ENCODE measurements at regions not wholly inside any gene's neighbourhood (a gene's known extent, or its start where the extent isn't known, plus 50 kb on each side); places are given as distances from the start of the nearest gene placed in this dataset.
"Not testable (repeated sequence)": the region's sequence is repeated elsewhere in the genome, so short reads cannot be mapped to it uniquely, and the experiment has no call there.

DNA sequence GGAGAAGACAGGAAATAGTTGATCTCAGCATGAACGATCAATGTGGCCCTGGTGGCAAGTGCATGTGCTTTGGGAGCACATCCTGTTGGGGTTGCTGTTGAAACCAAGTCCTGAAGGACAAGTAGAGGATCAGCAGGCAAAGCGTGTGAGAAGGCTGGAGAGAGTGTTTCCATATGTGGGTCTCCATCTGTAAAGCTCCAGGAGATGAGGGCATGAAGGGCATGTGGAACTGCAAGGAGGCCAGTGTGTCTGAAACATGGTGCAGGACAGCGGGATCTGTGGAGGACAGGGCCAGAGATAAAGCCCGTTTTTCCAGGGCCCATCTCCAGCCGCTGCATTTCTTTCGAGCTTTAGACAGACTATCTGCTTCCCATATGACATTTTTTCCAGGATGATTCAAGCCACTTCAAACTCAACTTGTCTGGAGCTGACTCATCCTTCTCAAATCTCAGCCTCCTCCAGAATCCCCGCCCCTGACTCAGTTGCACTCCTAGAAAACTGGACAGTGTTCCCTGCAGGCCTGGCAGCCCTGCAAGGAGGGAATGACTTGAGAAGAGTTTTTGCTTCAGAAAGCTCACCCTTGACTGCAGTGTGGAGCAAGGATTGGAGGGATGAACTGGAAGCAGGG lies 226.1 kb downstream of the VAPA start:
- Mint-ChIP-seq H3K36me3 (ENCODE audit: insufficient read depth) (no peaks in the 10 kb centered on the region), H3K4me3 (no peak overlapping the region), H3K4me1 (no peaks in the 10 kb centered on the region), H3K9me3 (peaks cover 5% of the 10 kb centered on the region), H3K27me3 (peaks cover 33% of the 10 kb centered on the region), H3K27ac (ENCODE audit: low read depth) (no peak overlapping the region)
- ATAC-seq (replicated peaks; ENCODE audit: extremely low read depth, poor library complexity, severe bottlenecking) (no peak), DNase-seq (ENCODE audit: low spot score in 2 of 2) (no peak)

- Mint-ChIP-seq H3K36me3 (ENCODE audit: insufficient read depth) (no peaks in the 10 kb centered on the region), H3K4me3 (no peak overlapping the region), H3K4me1 (no peaks in the 10 kb centered on the region), H3K27ac (ENCODE audit: low read depth) (no peak overlapping the region), H3K9me3 (peaks cover 5% of the 10 kb centered on the region), H3K27me3 (peaks cover 33% of the 10 kb centered on the region)
- no peak for DNase-seq (ENCODE audit: low spot score in 2 of 2)
- ATAC-seq (replicated peaks; ENCODE audit: extremely low read depth, poor library complexity, severe bottlenecking), result no peak
These were observed 226.9 kb downstream of the VAPA start for GRCh38 chr18:10140461-10141282.

DNA sequence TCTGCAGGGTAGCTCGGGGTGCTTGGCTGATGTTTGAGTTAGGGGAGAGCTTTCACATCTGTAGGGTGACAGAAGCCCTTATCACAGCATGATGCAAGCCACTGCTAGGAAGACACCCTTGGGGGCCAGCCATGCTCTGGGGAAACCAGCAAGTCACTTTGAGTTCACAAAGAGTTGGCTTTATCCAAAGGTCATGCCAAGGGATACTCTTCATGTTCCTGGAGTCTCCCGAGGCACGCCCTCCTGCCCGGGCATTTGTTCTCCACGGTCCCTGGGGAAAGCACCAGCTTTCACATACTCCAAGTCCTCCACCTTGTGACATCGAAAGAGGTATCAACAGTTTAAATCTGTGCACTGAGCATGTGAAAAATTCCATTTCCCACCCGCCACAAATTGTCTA lies 227.7 kb downstream of the VAPA start:
- Mint-ChIP-seq H3K4me1 (no peaks in the 10 kb centered on the region), H3K27me3 (peaks cover 33% of the 10 kb centered on the region), H3K36me3 (ENCODE audit: insufficient read depth) (no peaks in the 10 kb centered on the region), H3K27ac (ENCODE audit: low read depth) (no peak overlapping the region), H3K4me3 (no peak overlapping the region), H3K9me3 (peaks cover 5% of the 10 kb centered on the region)
- no peak for DNase-seq (ENCODE audit: low spot score in 2 of 2)
- no peak for ATAC-seq (replicated peaks; ENCODE audit: extremely low read depth, poor library complexity, severe bottlenecking)

DNA sequence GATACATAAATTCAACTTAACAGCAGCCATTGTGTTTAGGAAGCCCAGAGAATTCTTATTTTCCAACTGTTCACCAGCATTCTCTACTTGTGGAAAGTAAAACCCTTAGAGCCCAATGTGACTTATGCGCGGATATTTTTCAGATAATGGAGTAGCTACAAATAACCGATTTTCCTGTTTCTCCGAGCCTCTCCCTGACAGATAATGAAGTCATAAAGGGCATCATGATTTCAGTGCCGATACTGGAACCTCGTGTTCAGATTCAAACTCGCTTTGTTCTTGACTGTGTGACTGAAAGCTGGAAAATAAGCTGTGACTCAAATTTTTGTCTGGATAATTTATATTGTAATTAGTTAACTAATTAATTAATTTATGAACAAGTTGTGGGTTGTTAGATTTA lies 228.2 kb downstream of the VAPA start:
- H3K36me3 Mint-ChIP-seq (ENCODE audit: insufficient read depth), result no peaks in the 10 kb centered on the region
- no peak overlapping the region for H3K4me3 Mint-ChIP-seq
- H3K9me3 Mint-ChIP-seq, result peaks cover 5% of the 10 kb centered on the region

DNA sequence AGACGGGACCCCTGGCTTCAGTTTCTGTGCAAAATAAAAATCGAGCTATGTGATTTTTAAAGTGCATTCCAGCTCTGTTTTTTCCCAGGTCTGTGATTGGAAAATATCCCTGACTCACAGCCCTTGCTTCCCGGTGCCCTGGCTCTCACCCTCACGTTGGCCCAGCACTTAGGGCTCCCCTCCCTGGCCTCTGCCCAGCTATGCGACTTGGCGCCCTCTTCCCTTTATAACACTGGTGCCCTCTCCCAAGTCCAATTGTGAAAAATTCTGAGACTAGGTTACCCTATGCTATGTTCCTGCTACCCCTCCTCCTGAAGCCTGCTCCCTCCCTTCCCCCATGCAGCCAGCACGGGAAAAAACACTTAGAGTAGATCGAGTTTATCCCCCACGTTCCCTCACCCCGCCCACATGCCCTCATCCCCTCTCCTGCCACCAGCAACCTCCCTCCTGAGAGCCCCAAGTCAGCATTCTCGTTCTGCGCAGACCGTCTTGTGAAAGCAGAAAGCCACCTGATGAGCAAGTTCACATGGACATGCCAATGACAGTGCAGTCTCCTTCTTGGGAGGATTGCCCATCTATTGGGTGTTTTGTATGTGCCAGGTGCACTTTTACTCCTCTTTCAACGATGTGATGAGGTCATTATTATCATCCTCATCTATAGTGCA lies 228.8 kb downstream of the VAPA start:
- Mint-ChIP-seq H3K4me3 (no peak overlapping the region), H3K9me3 (no peaks in the 10 kb centered on the region), H3K36me3 (ENCODE audit: insufficient read depth) (no peaks in the 10 kb centered on the region), H3K27me3 (peaks cover 33% of the 10 kb centered on the region), H3K4me1 (no peaks in the 10 kb centered on the region), H3K27ac (ENCODE audit: low read depth) (no peak overlapping the region)
- ATAC-seq (replicated peaks; ENCODE audit: extremely low read depth, poor library complexity, severe bottlenecking) (no peak), DNase-seq (ENCODE audit: low spot score in 2 of 2) (no peak)

More for the DNA sequence above, 228.2 kb downstream of the VAPA start:
- H3K4me1 Mint-ChIP-seq, result no peaks in the 10 kb centered on the region
- H3K27me3 Mint-ChIP-seq, result peaks cover 33% of the 10 kb centered on the region
- no peak for ATAC-seq (replicated peaks; ENCODE audit: extremely low read depth, poor library complexity, severe bottlenecking)
- no peak overlapping the region for H3K27ac Mint-ChIP-seq (ENCODE audit: low read depth)
- no peak for DNase-seq (ENCODE audit: low spot score in 2 of 2)

DNA sequence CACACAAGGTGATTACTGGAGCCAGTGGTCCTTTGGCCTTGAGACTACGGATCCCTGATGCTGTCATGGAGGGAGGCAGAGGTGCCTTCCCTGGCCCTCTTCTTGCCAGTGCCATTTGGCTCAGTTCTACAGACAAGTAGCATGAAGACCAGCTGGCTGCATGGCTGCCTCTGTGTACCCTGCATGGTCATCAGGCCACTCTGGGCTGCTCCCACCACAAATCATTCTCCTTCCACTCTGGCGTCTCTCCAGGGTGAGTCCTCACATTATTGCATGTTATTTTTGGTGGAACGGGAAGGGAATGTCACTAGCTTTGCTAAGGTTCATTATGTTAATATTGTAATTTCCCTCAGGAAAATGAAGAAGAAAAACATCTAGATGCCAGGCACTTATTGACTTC lies 229.8 kb downstream of the VAPA start:
- Mint-ChIP-seq H3K4me1 (no peaks in the 10 kb centered on the region), H3K9me3 (no peaks in the 10 kb centered on the region), H3K36me3 (ENCODE audit: insufficient read depth) (no peaks in the 10 kb centered on the region), H3K4me3 (no peak overlapping the region), H3K27me3 (peaks cover 33% of the 10 kb centered on the region), H3K27ac (ENCODE audit: low read depth) (no peak overlapping the region)
- no peak for DNase-seq (ENCODE audit: low spot score in 2 of 2)
- ATAC-seq (replicated peaks; ENCODE audit: extremely low read depth, poor library complexity, severe bottlenecking), result no peak

GRCh38 chr18:10145546-10145945 lies 231.7 kb downstream of the VAPA start:
- Mint-ChIP-seq H3K27ac (ENCODE audit: low read depth) (no peak overlapping the region), H3K36me3 (ENCODE audit: insufficient read depth) (no peaks in the 10 kb centered on the region)

GRCh38 chr18:10147226-10147625 lies 233.4 kb downstream of the VAPA start:
- ATAC-seq (replicated peaks; ENCODE audit: extremely low read depth, poor library complexity, severe bottlenecking) (no peak), DNase-seq (ENCODE audit: low spot score in 2 of 2) (no peak)
- Mint-ChIP-seq H3K9me3 (peaks cover 5% of the 10 kb centered on the region), H3K4me1 (no peaks in the 10 kb centered on the region), H3K27me3 (peaks cover 9% of the 10 kb centered on the region), H3K36me3 (ENCODE audit: insufficient read depth) (no peaks in the 10 kb centered on the region), H3K27ac (ENCODE audit: low read depth) (no peak overlapping the region), H3K4me3 (no peak overlapping the region)

More at GRCh38 chr18:10145546-10145945, 231.7 kb downstream of the VAPA start:
- peaks cover 14% of the 10 kb centered on the region for H3K27me3 Mint-ChIP-seq
- ATAC-seq (replicated peaks; ENCODE audit: extremely low read depth, poor library complexity, severe bottlenecking), result no peak
- H3K9me3 Mint-ChIP-seq, result peaks cover 5% of the 10 kb centered on the region
- no peak for DNase-seq (ENCODE audit: low spot score in 2 of 2)
- no peak overlapping the region for H3K4me3 Mint-ChIP-seq
- no peaks in the 10 kb centered on the region for H3K4me1 Mint-ChIP-seq

DNA sequence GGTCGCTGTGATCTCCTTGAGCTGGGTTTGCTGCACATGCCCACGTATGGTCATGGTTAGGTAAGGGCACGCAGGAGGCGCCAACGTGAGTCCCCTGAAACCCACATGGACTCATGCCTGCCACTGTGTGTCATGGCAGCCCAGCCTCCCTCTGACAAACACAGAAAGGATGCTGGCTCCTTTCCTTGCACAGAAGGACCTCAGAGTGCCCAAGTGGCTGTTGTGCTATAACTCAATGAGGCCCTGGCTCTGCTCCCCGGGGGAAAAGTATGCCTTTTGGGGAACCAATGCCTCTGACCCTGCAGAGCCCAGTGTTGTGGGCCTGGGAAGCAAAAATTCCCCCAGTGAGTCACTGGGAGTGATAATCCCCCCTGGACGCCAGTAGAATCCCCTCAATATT lies 233.9 kb downstream of the VAPA start:
- Mint-ChIP-seq H3K27ac (ENCODE audit: low read depth) (no peak overlapping the region), H3K4me1 (no peaks in the 10 kb centered on the region), H3K4me3 (no peak overlapping the region), H3K27me3 (peaks cover 4% of the 10 kb centered on the region), H3K9me3 (peaks cover 5% of the 10 kb centered on the region), H3K36me3 (ENCODE audit: insufficient read depth) (no peaks in the 10 kb centered on the region)
- DNase-seq (ENCODE audit: low spot score in 2 of 2) (no peak), ATAC-seq (replicated peaks; ENCODE audit: extremely low read depth, poor library complexity, severe bottlenecking) (no peak)

DNA sequence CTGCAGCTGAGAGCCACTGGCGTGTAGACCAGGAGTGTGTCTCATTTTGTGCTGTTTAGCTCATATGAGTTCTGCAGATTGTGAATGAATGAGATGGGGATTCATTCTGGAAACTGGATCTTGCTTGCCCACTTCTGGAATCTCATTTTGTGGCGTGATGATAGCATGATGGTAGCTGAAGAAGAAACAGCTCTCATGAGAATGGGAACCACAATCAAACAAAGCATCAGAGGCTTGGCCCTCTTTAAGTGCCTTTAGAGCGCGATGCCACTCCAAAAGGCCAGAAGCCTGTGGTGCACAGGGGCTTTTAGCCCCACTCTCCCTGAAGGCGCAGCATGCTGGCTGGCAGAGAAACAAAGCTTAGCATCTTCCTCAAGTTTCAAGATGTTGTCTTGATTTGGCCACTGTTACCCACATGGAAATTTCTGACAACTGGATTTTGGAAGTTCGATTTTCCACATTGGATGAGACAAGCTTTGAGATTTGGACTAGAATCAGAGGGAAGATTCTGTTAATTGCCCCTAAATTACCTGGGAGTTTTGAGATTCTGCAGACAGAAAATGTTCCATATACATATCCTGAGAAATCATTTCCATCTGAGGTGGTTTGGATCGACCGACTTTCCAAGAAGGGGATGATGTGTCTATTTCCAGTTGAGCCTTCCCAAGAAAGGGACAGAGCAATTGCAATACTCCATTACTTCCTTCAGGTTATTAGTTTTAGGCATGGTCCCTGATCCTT lies 234.5 kb downstream of the VAPA start:
- no peak overlapping the region for H3K4me3 Mint-ChIP-seq
- DNase-seq (ENCODE audit: low spot score in 2 of 2) (no peak), ATAC-seq (replicated peaks; ENCODE audit: extremely low read depth, poor library complexity, severe bottlenecking) (no peak)
- no peaks in the 10 kb centered on the region for H3K36me3 Mint-ChIP-seq (ENCODE audit: insufficient read depth)
- no peaks in the 10 kb centered on the region for H3K27me3 Mint-ChIP-seq
- peaks cover 5% of the 10 kb centered on the region for H3K9me3 Mint-ChIP-seq
- H3K4me1 Mint-ChIP-seq, result no peaks in the 10 kb centered on the region
- no peak overlapping the region for H3K27ac Mint-ChIP-seq (ENCODE audit: low read depth)

DNA sequence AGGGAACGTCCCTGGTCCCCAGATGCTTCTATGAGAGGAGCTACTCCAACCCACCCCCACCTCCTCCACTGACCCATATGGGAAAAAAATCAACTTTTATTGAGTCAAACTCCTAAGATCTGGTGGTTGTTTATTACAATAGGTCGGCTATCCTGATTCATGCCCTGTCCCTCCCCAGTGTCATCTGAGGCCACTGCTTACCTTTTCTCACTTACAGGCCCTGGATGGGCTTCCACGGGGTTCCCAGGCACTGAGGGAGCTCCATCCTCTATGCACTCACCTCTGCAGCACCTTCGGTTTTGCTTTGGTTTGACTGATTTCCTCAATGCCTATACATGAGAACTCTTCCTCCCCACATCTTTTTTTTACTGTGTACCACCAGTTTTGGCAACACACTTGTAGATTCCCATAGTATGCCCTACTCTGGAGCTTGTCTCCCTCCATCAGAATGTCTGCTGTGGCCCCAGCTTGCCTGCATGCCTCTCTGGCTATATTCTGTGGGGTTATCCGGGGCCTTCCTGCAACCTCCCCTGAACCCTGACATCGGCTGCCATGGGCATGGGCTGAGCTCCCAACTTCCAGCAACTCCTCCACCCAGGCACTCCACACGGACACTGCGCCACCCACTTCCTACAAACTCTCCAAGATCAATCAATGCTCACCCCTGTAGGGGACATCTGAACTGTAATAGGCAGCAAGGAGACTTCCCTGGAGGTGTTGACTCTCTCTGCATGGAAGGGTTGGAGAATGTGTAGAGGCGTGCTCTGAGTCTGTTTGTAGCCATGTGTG lies 236.1 kb downstream of the VAPA start:
- ATAC-seq (replicated peaks; ENCODE audit: extremely low read depth, poor library complexity, severe bottlenecking) (no peak), DNase-seq (ENCODE audit: low spot score in 2 of 2) (no peak)
- peaks cover 5% of the 10 kb centered on the region for H3K9me3 Mint-ChIP-seq
- no peak overlapping the region for H3K4me3 Mint-ChIP-seq
- no peaks in the 10 kb centered on the region for H3K4me1 Mint-ChIP-seq
- no peak overlapping the region for H3K27ac Mint-ChIP-seq (ENCODE audit: low read depth)
- H3K36me3 Mint-ChIP-seq (ENCODE audit: insufficient read depth), result no peaks in the 10 kb centered on the region
- peaks cover 7% of the 10 kb centered on the region for H3K27me3 Mint-ChIP-seq

- H3K4me1 Mint-ChIP-seq; H3K4me3 Mint-ChIP-seq; H3K9me3 Mint-ChIP-seq; ATAC-seq (replicated peaks; ENCODE audit: extremely low read depth, poor library complexity, severe bottlenecking); H3K27ac Mint-ChIP-seq (ENCODE audit: low read depth); DNase-seq (ENCODE audit: low spot score in 2 of 2); H3K36me3 Mint-ChIP-seq (ENCODE audit: insufficient read depth); H3K27me3 Mint-ChIP-seq: not testable (repeated sequence)
These were observed 236.8 kb downstream of the VAPA start for GRCh38 chr18:10150576-10150975.

Data from central memory CD8-positive, alpha-beta T cell (primary cell).